GM12878 (cell line): ENCODE measurements at regions not wholly inside any gene's neighbourhood (a gene's known extent, or its start where the extent isn't known, plus 50 kb on each side); places are given as distances from the start of the nearest gene placed in this dataset.

Source experiments
- ATAC-seq: fragments of 200-7000 bp; cut with Tn5 transposase; 3 replicates; pipeline ENCODE4 v1.9.1; 2020; ENCODE audit warnings: mild to moderate bottlenecking, moderate library complexity
- BruUV-seq: library from RNA; stranded (reverse); fragments of 400-500 nt; replicated peaks from 2 replicates; lab custom pipeline; 2021; lab: Mats Ljungman, UMichigan
- CTCF ChIA-PET: fragments of 300-600 bp; sonication (Branson Sonifier 250); formaldehyde crosslinking; extraction: SDS; loops from one replicate; lab custom pipeline; 2021; ENCODE audit warnings: inconsistent platforms; lab: Yijun Ruan, JAX
- POLR2A ChIA-PET: fragments of 350-600 bp; formaldehyde crosslinking; extraction: SDS; loops from one replicate; lab custom pipeline; 2021; ENCODE audit warnings: inconsistent platforms; lab: Charles Lee
- RAD21 ChIA-PET: fragments of 300-600 bp; sonication (Branson Sonifier 250); formaldehyde crosslinking; loops from one replicate; lab custom pipeline; 2023; ENCODE audit warnings: antibody characterized with exemption; ENCODE audit not compliant: unreplicated experiment; lab: Charles Lee
- SMC1A ChIA-PET: fragments of 300-600 bp; sonication (Branson Sonifier 250); formaldehyde crosslinking; loops from one replicate; lab custom pipeline; 2023; ENCODE audit not compliant: unreplicated experiment, uncharacterized antibody; lab: Charles Lee
- DNase-seq: peaks from one replicate; pipeline ENCODE4 v3.0.0-alpha.2; 2011; ENCODE audit warnings: low read depth, low spot score
- FAIRE-seq: peaks from 3 replicates; lab custom pipeline; 2011; peaks lifted over from hg19 to GRCh38; lab: Jason Lieb, UNC
- H2AFZ ChIP-seq: 2 replicates; pipeline ENCODE4 v1.6.0; 2011; ENCODE audit warnings: low read depth, low read length, control low read depth; ENCODE audit not compliant: control insufficient read depth
- H3K27ac ChIP-seq: 2 replicates; pipeline ENCODE4 v1.5.1; 2011; ENCODE audit warnings: control low read depth; ENCODE audit not compliant: control insufficient read depth, insufficient read depth
- H3K27me3 ChIP-seq, 2 experiments: replicated peaks in 1 of 2; 2 replicates each; pipeline versions ENCODE4 v1.6.0 to v1.6.1; 2011; ENCODE audit warnings: low read length in 1 of 2; ENCODE audit not compliant: control insufficient read depth in 2 of 2, insufficient read depth in 2 of 2
- H3K36me3 ChIP-seq, 2 experiments: 2 replicates each; pipeline ENCODE4 v1.5.1; 2011; ENCODE audit warnings: low read length in 1 of 2; ENCODE audit not compliant: control insufficient read depth in 2 of 2, insufficient read depth in 2 of 2
- H3K4me1 ChIP-seq: 2 replicates; pipeline ENCODE4 v1.6.1; 2011; ENCODE audit warnings: mild to moderate bottlenecking, low read length, moderate library complexity, mixed read lengths; ENCODE audit not compliant: control insufficient read depth, insufficient read depth
- H3K4me2 ChIP-seq: 2 replicates; pipeline ENCODE4 v1.6.0; 2011; ENCODE audit warnings: control low read depth; ENCODE audit not compliant: control insufficient read depth, insufficient read depth
- H3K4me3 ChIP-seq: fragments of 200-600 bp; sonication (generic); 2 replicates; pipeline ENCODE4 v1.5.1; 2016
- H3K79me2 ChIP-seq: 2 replicates; pipeline ENCODE4 v1.6.0; 2011; ENCODE audit warnings: low read length; ENCODE audit not compliant: control insufficient read depth, insufficient read depth
- H3K9ac ChIP-seq: 2 replicates; pipeline ENCODE4 v1.8.0; 2011; ENCODE audit warnings: low read length, control low read depth, mixed read lengths; ENCODE audit not compliant: control insufficient read depth, insufficient read depth
- H3K9me3 ChIP-seq: replicated peaks from 3 replicates; pipeline ENCODE4 v1.5.1; 2011; ENCODE audit warnings: mild to moderate bottlenecking, low read length; ENCODE audit not compliant: control insufficient read depth, insufficient read depth
- H4K20me1 ChIP-seq: 2 replicates; pipeline ENCODE4 v1.6.0; 2011; ENCODE audit not compliant: control insufficient read depth, insufficient read depth
- ESRRA ChIP-seq: IDR thresholded peaks from 2 replicates; pipeline ENCODE4 v1.6.1; 2012; ENCODE audit warnings: mild to moderate bottlenecking, low read length, improper control_type of control experiment
- HCFC1 ChIP-seq: fragments of 150-350 bp; IDR thresholded peaks from 2 replicates; pipeline ENCODE4 v1.6.1; 2014; ENCODE audit warnings: low read length
- KLF5 ChIP-seq: fragments of 450-650 bp; IDR thresholded peaks from 2 replicates; pipeline ENCODE4 v1.6.1; 2014; ENCODE audit warnings: mild to moderate bottlenecking; ENCODE audit not compliant: partially characterized antibody
- MTA3 ChIP-seq: IDR thresholded peaks from 2 replicates; pipeline ENCODE4 v1.6.1; 2012; ENCODE audit warnings: low read length, inconsistent platforms, borderline replicate concordance
- NFYA ChIP-seq: IDR thresholded peaks from 2 replicates; pipeline ENCODE4 v1.6.1; 2011; ENCODE audit warnings: low read depth, mild to moderate bottlenecking, low read length, improper control_type of control experiment, borderline replicate concordance
- NRF1 ChIP-seq: conservative IDR thresholded peaks from 2 replicates; pipeline ENCODE4 v1.6.1; 2011; ENCODE audit warnings: mild to moderate bottlenecking, low read depth, low read length, improper control_type of control experiment
- POLR2AphosphoS2 ChIP-seq: IDR thresholded peaks from 2 replicates; pipeline ENCODE4 v1.6.1; 2011; ENCODE audit warnings: low read depth, mild to moderate bottlenecking, low read length, improper control_type of control experiment, moderate library complexity
- SMAD5 ChIP-seq: IDR thresholded peaks from 2 replicates; pipeline ENCODE4 v1.6.1; 2016; ENCODE audit warnings: antibody characterized with exemption, low read depth
- SUPT20H ChIP-seq: IDR thresholded peaks from 2 replicates; pipeline ENCODE4 v1.6.1; 2011; ENCODE audit warnings: low read depth, mild to moderate bottlenecking, low read length, moderate library complexity, borderline replicate concordance; ENCODE audit not compliant: control insufficient read depth
- TCF7 ChIP-seq: IDR thresholded peaks from 2 replicates; pipeline ENCODE4 v1.6.1; 2014; ENCODE audit warnings: antibody characterized with exemption, borderline replicate concordance
- ZNF207 ChIP-seq: fragments of 450-650 bp; IDR thresholded peaks from 2 replicates; pipeline ENCODE4 v1.6.1; 2014; ENCODE audit warnings: antibody characterized with exemption, mild to moderate bottlenecking, borderline replicate concordance
- ZNF384 ChIP-seq: IDR thresholded peaks from 2 replicates; pipeline ENCODE4 v1.6.1; 2012; ENCODE audit warnings: low read depth, mild to moderate bottlenecking, low read length, improper control_type of control experiment, borderline replicate concordance
- WGBS: methylation state at CpG from one replicate; pipeline ENCODE4 v1.1.6; 2016; ENCODE audit warnings: low lambda C conversion rate; ENCODE audit not compliant: insufficient replicate concordance, insufficient coverage; ENCODE audit errors: missing lambda C conversion rate; 5-methylcytosine and 5-hydroxymethylcytosine counted together
- in situ Hi-C: fragments of 300-500 bp; cut with MboI; formaldehyde crosslinking; loops from 9 replicates; pipeline ENCODE4 v1.14.3; 2018; ENCODE audit warnings: mixed read lengths
- intact Hi-C: fragments of 100-400 bp; cut with micrococcal nuclease; formaldehyde crosslinking; loops from one replicate; pipeline ENCODE4 v1.14.2; 2022; ENCODE audit not compliant: unreplicated experiment
- TF ChIP-seq, protein P1 (sequence below): fragments of 450-650 bp; IDR thresholded peaks from 2 replicates; pipeline ENCODE4 v1.6.1; 2016; ENCODE audit warnings: mild to moderate bottlenecking

- TF ChIP-seq, protein P1, sequence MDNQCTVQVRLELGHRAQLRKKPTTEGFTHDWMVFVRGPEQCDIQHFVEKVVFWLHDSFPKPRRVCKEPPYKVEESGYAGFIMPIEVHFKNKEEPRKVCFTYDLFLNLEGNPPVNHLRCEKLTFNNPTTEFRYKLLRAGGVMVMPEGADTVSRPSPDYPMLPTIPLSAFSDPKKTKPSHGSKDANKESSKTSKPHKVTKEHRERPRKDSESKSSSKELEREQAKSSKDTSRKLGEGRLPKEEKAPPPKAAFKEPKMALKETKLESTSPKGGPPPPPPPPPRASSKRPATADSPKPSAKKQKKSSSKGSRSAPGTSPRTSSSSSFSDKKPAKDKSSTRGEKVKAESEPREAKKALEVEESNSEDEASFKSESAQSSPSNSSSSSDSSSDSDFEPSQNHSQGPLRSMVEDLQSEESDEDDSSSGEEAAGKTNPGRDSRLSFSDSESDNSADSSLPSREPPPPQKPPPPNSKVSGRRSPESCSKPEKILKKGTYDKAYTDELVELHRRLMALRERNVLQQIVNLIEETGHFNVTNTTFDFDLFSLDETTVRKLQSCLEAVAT: no peak
These were observed 69.5 kb upstream of the C1GALT1 start (continued) for GRCh38 chr7:7112868-7113267.

DNA sequence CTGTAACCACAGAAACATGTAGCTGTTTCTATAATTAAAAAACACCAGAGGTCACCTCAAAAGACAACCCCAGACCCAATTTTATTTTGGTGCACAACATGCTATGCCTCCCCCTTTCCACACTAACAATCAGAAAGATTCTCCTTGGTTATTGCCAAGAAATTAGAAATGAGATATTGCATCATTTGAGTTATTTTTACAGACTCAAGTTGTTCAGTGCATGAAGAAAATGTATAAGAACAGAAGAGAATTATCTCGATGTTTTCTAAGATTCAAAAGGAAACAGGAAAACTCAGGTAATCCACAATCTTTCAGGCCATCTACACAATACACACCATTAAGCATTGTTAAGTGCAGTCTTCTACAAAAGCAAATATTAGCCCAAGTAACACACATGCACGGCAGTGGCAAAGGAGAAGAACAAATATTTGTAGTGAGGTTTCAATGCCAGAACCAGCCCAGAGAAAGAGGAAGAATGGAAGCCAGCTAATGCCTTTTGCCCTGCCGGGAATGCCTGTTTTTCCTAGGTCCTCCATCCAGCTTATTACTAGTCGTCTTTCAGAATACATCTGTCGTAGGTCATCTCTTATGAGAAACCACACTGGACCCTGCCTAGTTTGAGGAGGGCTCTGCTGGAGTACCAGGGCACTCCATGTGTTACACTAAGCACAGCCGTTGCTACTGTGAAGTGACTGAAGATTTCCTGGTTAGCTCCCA, 67.6 kb upstream of the C1GALT1 start:
- no peaks in the 10 kb centered on the region for H3K9me3 ChIP-seq
- H3K9ac ChIP-seq: no peak overlapping the region
- no peak overlapping the region for H3K4me3 ChIP-seq
- in situ Hi-C loops (no loop called here), intact Hi-C loops (no loop called here)
- no peaks in the 10 kb centered on the region for H3K36me3 ChIP-seq
- no peaks in the 10 kb centered on the region for H3K4me1 ChIP-seq
- FAIRE-seq (no peak), ATAC-seq (no peak), DNase-seq (no peak)
- no peaks in the 10 kb centered on the region for H3K79me2 ChIP-seq
- TF ChIP-seq MTA3 (no peak), POLR2AphosphoS2 (no peak), KLF5 (no peak), SUPT20H (no peak), NRF1 (no peak), ZNF384 (no peak), HCFC1 (no peak), NFYA (no peak), TCF7 (no peak), ESRRA (no peak), SMAD5 (no peak), ZNF207 (no peak)
- H3K4me2 ChIP-seq: no peak overlapping the region
- SMC1A ChIA-PET: interaction anchor here (0.6 to 1.3 kb wide), 5 partner anchors 12 to 719 kb away, joined by 3 to 4 read pairs (median 3); no protein-coding TSS in a partner anchor
- CTCF ChIA-PET: interaction anchor here (0.7 to 4.1 kb wide), 5 partner anchors 10 to 309 kb away, joined by 3 to 29 read pairs (median 3); partner anchors contain the start of gene C1GALT1
- 28% methylated on average over 6 of the region's 6 CpGs for WGBS
- BruUV-seq: no TSS peak
- RAD21 ChIA-PET: no interaction called here
- H3K27ac ChIP-seq: no peak overlapping the region
- no peaks in the 10 kb centered on the region for H3K27me3 ChIP-seq
- POLR2A ChIA-PET: interaction anchor here (1.1 kb wide), 1 partner anchor 15 kb away, joined by 3 read pairs; no protein-coding TSS in a partner anchor
- no peaks in the 10 kb centered on the region for H4K20me1 ChIP-seq
- no peak overlapping the region for H2AFZ ChIP-seq
